T-helper 2 cell treated with Interferon-gamma antibody and Interleukin-4, amounts not matched to agents 100 ng/mL and 5 ng/mL, for 36 hours (primary cell): ENCODE measurements at regions not wholly inside any gene's neighbourhood (a gene's known extent, or its start where the extent isn't known, plus 50 kb on each side); places are given as distances from the start of the nearest gene placed in this dataset.

ENCODE experiments used
- intact Hi-C: fragments of 100-400 bp; cut with micrococcal nuclease; formaldehyde crosslinking; loops from one replicate; pipeline ENCODE4 v1.15.1; 2023

- intact Hi-C loops, result no loop called here
Observed at GRCh38 chr20:11847827-11848226, 69.9 kb upstream of the BTBD3 start.

DNA sequence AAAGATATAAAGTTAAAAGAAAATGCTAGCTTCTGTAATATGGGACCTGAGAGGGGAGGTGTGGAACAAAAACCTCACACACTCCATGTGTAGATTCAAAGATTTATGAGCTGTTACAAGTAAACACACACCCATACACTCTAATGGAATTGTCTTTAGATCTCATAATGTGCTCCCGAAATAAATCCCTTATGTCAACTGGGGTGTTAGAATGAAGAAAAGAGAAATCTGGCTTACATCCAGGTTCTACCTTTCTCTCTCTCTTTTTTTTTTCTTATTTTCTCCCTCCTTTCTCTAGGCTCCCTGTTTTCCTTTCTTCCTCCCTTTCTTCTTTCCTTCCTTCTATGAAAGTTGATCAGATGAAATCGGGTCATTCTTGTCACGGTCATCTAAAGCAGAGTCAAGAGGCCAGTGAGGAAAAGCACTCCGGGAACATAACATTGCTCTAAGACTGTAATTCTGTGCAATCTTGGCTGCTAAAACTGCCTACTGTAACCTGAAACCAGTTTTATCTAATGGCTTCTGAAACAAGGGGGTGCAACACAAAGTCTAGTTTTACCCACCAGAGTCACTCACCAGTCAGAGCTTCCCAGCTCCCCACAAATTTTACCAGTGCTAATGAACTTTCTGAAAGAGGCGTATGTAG is 68.3 kb upstream of the BTBD3 start:
- intact Hi-C loops, result no loop called here

DNA sequence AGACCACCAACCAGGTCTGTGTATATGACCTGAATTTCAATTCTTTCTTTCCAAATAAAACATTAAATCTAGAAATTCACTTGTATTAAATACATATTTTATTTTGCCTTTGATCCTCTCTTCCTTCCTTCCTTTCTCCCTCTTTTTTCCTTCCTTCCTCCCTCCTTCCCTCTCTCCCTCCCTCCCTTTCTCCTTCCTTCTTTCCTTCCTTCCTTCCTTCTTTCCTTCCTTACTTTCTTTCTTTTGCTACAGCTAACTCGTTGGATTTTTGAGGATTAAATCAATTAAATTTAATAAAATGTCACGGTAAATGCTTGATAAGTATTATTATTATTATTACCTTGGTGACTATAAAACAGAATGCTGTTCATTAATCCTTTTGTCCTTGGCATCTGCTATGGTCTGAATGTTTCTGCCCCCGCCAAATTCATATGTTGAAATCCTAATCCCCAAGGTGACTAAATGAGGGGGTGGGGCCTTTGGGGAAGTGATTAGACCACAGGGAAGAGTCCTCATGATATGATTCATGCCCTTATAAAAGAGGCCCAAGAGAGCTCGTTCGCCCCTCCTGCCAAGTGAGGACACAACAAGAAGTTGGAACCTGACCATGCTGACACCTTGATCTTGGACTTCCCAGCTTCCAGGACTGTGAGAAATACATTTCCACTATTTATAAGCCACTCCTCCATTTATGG is 67.6 kb upstream of the BTBD3 start:
- intact Hi-C loops, result no loop called here

- intact Hi-C loops, result no loop called here
Observed at GRCh38 chr20:11850901-11851300, 66.8 kb upstream of the BTBD3 start.

DNA sequence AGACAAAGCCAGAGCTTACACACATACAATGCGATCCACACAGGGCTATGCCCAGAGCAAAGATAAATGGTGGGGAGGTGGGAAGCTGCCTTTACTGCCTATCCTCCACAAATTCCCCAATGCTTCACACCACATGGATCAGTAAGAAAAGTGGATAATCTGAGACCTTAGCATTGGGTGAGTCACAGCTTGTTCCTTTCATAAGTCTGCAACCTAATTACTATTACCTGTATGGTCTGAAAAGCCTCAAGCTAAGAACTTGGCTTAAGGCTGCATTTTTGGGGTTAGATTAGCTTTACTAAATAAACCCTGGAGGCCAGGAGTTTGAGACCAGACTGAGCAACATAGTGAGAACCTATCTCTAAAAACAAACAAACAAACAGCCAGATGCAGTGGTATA is 66.0 kb upstream of the BTBD3 start:
- intact Hi-C loops, result no loop called here

DNA sequence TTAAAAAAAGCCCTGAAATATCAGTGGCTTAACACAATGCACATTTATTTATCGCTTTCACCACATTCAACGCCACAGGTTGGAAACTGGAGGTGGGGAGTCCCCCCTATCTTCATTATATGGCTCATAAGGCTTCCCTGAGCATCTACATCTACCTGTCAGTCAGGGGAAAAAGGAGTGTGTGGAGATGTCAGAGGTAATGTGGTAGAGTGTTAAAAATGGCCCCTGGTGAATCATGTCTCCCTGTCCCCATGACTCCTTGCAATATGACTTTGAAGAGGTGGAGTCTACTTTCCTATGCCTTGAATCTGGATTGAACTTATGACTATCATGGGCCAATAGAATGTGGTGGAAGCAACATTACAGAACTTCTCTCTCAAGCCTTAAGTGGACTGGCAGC is 65.5 kb upstream of the BTBD3 start:
- intact Hi-C loops, result no loop called here

GRCh38 chr20:11852811-11853210 is 64.9 kb upstream of the BTBD3 start:
- intact Hi-C loops, result no loop called here

- intact Hi-C loops, result no loop called here
Observed at GRCh38 chr20:11853359-11853758, 64.3 kb upstream of the BTBD3 start.

DNA sequence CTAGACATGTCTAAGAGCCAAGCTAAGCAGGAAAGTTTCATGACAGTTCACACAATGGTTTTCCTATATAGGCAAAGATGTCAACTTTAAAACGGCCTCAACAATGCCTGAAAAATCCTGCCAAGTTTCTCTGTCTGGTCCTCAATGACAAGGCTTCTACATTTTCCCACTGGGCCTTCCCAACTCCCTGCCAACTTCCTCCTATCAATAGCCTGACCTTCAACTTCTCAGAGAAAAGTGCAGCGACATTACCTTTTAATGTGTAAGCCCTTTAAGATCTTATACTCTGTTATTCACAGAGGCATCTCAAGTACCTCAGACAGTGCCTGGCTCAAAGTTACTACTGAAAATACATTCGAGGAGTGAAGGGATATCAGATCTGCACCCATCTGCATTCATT is 56.2 kb upstream of the BTBD3 start:
- intact Hi-C loops, result no loop called here

DNA sequence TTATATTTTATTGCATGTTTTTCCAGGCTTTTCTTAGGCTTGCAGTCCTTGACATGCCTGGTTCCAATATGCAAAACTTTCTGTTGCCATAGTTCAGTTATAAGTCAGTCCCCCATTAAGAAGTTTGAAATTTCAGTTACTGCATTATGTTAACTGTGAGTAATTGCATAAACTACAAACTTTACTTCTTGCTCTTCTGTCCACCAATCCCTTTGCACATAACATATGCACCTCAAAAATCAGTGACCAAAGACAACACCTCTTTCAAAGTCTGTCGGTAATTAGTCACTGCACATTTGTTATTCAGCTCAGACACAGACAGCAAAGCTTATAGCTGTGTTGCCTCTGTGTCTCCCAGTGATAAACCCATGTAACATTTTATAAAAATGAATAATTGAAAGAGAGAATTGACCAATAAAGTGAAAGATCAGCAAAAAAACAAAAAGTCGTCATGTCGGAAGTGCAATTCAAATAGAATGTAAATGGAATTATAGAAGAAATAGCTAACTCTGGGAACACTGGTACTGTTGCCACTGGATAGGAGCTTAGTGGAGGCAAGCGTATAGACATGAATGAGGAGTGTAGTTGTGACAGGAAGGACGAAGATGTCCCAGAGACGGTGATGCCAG is 50.3 kb upstream of the BTBD3 start:
- intact Hi-C loops, result no loop called here
